Fibroblast of pulmonary artery (primary cell): ENCODE measurements at regions not wholly inside any gene's neighbourhood (a gene's known extent, or its start where the extent isn't known, plus 50 kb on each side); places are given as distances from the start of the nearest gene placed in this dataset.
A peak's percentile ranks its signal among the peaks of the same experiment; 100 is the strongest.

Experiments used
- DNase-seq: peaks from one replicate; pipeline ENCODE4 v3.0.0-alpha.2; 2010; ENCODE audit warnings: low read depth
- H3K4me3 ChIP-seq: replicated peaks from 2 replicates; pipeline ENCODE4 v1.5.1; 2011; ENCODE audit warnings: low read depth, mild to moderate bottlenecking, control low read depth, low read length, moderate library complexity
- CTCF ChIP-seq: IDR thresholded peaks from 2 replicates; pipeline ENCODE4 v1.5.1; 2011; ENCODE audit warnings: mild to moderate bottlenecking, control low read depth, low read length, inconsistent platforms; ENCODE audit errors: missing control alignments

GRCh38 chr4:125917559-125917958 lies 602.8 kb downstream of the FAT4 start:
- H3K4me3 ChIP-seq = no peak overlapping the region
- TF ChIP-seq CTCF = no peak
- DNase-seq = no peak

- H3K4me3 ChIP-seq = no peak overlapping the region
- TF ChIP-seq CTCF = no peak
Observed at GRCh38 chr4:125928652-125929051, 613.9 kb downstream of the FAT4 start.

GRCh38 chr4:125938541-125938940 lies 623.8 kb downstream of the FAT4 start:
- no peak overlapping the region for H3K4me3 ChIP-seq
- peak; percentile 7 for DNase-seq
- TF ChIP-seq CTCF = no peak

More at GRCh38 chr4:125928652-125929051, 613.9 kb downstream of the FAT4 start:
- no peak for DNase-seq

GRCh38 chr4:125940426-125940825 lies 625.7 kb downstream of the FAT4 start:
- H3K4me3 ChIP-seq = no peak overlapping the region
- no peak for DNase-seq
- TF ChIP-seq CTCF = no peak

GRCh38 chr4:125944966-125945365 lies 630.2 kb downstream of the FAT4 start:
- no peak for TF ChIP-seq CTCF

GRCh38 chr4:125948021-125948420 lies 633.3 kb downstream of the FAT4 start:
- no peak for DNase-seq
- no peak for TF ChIP-seq CTCF
- H3K4me3 ChIP-seq = no peak overlapping the region

More at GRCh38 chr4:125944966-125945365, 630.2 kb downstream of the FAT4 start:
- DNase-seq = no peak
- no peak overlapping the region for H3K4me3 ChIP-seq

- no peak for TF ChIP-seq CTCF
- peak; percentile 15 for DNase-seq
- no peak overlapping the region for H3K4me3 ChIP-seq
Observed at GRCh38 chr4:125951261-125951887, 636.6 kb downstream of the FAT4 start.
